HG03066 (cell line): ENCODE measurements at regions not wholly inside any gene's neighbourhood (a gene's known extent, or its start where the extent isn't known, plus 50 kb on each side); places are given as distances from the start of the nearest gene placed in this dataset.

Source experiments
- ATAC-seq: cut with Tn5 transposase; IDR thresholded peaks from one replicate; pipeline ENCODE4 v1.9.1; 2021; ENCODE audit warnings: low read depth; ENCODE audit not compliant: unreplicated experiment

DNA sequence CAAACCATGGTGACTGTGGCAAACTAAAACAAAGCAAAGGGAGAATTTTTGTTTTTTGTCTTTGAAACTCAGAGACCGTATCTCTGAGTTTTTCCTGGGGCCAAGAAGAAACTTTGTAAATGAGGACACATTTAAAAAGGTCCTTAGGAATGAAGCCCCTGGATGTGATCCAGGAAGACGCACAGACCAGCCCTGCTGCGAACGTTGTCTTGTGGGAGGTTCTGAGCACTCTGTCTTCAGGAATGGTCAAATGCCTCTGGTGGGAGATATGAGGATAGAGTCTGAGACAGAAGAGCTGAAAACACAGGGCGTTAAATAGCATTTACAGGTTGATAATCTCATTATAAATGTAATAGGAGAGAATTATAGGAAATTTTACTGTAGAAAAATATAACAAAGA lies 893.5 kb upstream of the KLHL29 start:
- ATAC-seq = no peak

DNA sequence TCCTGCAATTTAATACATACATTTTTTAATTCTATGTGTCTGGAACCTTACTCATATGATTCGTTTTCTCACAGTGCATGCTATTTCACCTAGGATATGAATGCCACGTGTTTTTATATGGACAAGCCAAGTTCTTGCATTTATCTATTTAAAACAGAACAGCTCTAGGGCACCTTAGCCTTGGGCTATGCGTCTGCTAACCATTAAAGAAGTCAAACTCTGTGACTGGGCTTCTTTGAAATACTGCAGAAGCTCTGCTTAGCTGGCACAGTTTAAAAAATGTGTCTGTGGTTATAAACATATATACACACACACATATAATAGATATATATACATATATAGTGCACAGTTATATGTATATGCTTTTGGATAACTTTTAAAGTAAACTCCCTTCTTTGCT lies 890.8 kb upstream of the KLHL29 start:
- no peak for ATAC-seq

DNA sequence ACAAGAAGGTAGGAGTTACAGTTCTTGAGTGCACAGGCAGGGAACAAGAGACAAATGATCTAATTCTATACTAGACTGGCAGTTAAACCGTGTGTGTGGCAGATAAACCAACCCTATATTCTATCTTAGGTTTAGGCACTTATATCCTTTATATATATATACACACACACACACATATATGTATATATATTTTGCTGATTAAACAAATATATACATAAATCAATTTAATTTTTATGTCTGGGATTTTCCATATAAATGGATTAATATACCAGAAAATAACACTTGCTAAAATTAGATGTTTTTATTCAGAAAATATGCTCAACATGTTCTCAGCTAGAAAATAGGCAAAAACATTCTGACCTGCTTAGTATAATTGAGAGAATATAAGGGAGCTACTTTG lies 887.9 kb upstream of the KLHL29 start:
- no peak for ATAC-seq

DNA sequence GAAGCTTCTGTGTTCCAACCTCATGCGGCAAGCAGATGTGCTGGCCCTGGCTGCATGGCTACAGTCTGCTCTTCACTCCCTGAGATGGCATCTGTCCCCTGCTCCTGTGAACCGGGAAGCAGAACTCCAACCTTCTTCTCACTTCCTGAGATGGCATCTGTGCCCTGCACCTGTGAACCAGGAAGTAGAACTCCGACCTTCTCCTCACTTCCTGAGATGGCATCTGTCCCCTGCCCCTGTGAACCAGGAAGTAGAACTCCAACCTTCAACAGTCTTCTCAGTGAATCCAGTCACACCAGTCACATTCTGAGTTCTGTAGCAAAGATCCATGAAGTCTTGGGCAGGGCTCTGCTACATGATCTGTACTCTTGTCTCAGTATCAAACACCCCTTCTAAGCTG lies 887.2 kb upstream of the KLHL29 start:
- ATAC-seq = no peak

DNA sequence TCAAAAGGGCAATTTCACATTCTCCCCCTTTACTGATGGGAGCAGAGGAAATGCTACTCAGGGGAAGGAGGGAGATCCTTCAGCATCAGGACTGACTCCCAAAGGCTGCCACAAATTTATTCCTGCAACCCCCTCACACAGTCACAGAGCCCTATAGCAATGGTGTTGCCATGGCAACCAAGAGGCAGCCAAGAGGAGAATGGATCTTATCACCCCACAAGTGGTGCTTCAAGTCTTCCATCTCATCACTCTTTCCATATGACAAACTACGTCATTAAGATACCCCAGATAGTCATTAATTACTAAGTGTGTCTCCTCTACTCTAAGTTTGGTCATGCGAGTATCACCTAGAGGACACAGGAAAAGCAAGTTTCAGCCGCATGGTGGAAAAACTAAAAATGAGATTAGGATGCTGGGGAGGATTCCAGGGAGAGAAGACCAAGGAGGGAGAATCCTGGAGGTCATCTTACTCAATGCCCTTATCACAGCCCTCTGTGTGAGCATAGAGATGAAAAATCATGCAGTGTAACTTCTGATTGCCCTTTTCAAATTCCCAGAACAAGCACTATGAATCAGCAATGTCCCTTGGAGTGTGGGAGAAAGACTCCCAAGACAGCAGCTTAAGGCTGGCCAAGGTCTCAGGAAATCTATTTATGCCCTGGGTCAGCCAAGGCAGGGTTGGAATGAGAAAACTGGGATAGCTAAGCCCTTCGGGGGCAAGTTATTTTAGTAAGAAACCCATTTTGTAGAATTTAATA lies 885.7 kb upstream of the KLHL29 start:
- no peak for ATAC-seq

DNA sequence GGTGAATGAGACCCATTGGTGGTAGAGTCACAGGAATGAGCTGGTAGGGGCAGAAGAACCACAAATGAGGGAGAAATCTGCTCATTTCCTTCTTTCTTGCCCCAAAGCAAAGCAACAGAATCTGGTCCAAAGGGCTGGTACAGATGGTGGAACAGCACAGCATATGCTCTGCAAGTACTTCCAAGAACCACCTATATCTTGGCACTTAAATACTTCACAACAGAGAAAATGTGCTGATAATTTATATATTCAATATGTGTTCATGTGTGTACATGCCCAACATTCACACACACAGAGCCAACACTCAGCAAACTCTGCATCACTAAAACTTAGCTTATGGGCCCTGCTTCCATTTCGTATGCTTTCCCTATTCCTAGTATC lies 884.4 kb upstream of the KLHL29 start:
- ATAC-seq = no peak

DNA sequence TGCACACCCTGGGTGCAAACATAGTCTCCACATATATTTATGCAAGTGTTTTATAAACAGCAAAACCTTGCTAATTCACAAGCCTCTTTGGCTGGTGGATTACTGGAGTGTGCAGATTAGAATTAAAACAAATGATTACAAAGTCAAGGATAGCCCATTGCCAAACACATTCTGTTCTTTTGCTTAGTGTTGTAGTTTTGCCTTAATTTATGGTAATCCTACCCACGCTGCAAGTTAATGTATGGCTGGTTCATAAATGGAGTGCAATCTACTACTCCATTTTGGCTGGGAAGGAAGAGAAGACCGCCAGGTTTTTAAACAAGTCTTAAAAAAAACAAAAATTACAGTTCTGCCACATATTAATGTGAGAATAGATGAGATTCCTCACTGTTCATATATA lies 883.1 kb upstream of the KLHL29 start:
- ATAC-seq = no peak

DNA sequence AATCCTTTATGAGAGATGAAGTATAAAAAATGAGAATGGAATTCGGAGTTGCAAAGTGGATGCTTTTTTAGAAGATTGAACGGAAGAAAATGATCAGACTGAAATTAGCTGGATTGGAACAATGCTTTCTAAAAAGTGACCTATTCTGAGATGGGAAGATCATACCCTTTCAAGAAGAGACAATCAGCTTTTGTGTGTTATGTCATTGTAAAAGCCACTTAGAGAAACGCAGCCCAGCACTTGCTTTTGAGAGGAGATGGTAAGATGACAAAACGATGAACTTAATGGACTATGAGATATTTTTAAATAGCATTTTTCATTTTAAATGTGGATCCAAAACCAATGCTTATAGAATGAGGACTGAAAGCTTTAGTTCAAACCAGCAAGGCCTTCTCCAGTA lies 871.4 kb upstream of the KLHL29 start:
- ATAC-seq = no peak

DNA sequence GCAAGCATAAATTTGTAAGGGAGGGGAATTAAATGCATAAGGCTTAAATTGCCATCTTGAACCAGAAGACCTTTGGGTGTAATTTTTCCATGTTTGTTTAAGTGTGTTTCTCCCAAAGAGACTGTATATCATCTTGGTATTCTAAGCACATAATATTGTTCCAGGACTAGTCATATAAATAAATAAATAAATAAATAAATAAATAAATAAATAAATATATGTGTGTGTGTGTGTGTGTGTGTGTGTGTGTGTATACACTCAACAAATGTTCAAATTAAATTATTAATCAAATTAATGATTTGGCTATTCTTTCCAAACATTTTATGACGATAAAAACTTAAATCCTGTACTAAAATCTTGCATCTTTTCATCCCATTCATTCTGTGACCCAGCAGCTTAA lies 867.8 kb upstream of the KLHL29 start:
- ATAC-seq = no peak

DNA sequence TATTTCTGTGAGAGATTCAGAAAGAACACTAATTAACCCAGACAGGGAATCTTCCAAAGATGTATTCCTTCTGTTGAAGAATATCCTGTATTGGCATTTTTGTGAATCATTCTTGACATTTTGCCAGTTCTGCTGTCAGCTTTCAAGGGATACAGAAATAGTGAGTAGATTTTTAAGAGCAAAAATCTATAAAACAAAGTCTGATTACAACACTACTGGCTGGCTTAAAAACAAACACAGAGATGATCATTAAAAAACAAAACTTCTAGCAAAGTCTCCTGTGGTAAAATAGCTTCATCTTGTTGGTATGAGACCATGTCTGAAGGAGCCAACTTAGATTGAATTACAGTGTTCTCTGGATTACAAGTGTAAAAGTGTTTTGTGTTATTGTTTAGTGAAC lies 866.3 kb upstream of the KLHL29 start:
- ATAC-seq = no peak

DNA sequence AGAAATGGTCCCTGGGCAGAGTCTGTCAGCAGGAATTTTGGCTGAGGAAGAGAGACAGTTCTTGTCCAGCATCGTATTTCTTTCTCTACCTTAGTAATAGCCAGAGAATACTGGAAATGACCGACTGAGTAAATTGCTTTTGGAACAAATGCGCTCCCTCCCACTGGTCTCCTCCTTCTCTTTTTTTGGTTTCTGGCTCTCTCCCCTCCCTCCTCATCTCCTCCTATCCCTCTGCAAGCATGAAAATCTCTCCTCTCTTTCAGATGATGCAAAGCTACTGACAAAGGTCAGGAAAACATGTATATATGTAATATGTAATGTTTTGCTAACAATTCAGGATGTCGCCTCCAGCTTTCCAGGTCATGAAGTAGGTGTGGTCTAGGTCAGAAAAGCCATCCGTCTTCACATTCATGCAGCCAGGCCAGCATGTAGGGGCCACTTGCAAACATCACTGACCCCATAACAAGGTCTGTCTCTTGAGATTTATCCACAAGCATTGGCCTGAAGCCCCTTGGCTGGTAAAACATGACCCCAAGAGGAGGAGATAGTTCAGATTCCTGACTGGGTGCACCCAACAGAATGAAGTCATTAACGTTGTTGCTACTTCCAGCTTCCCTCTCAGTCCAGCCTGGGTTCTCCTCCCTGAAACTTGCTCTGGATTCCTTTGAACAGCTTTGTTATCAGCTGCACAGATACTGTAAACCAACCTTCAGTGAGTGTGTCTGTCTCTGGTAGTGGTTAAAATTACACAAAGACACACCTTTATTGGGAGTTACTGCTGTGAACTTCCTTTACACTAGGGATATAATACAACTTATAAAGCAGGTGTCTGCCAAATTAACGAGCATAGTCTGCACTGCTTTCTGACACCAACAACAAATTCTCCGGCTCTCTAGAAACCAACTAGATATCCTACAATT lies 864.4 kb upstream of the KLHL29 start:
- ATAC-seq = no peak

DNA sequence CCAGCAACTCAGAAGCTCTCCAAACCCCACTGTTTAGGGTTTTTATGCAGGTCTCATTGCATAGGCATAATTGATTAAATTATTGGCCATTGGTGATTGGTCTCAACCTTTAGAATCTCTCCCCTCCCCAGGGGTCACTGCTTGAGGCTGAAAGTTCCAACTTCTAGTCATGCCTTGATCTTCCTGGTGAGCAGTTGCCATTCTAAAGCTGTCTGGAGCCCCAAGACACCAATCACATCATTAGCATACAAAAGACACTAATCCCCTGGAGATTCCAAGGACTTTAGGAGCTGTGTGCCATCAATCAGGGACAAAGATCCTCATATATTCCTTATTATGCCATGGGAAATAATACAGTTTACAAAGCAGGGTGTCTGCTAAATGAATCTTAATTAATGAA lies 863.4 kb upstream of the KLHL29 start:
- no peak for ATAC-seq

DNA sequence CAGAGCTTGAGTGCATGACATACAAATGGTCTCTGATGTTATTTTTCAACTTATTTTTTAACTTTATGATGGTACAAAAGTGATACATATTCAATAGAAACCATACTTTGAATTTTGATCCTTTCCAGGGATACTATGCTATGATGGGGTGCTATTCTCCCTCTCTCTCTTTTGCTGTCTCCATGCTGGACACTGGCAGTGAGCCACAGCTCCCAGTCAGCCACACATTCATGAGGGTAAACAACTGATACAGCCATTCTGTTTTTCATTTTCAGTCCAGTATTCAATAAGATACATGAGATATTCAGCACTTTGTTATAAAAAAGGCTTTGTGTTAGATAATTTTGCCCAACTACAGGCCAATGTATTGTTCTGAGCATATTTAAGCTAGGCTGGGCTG lies 859.3 kb upstream of the KLHL29 start:
- no peak for ATAC-seq

DNA sequence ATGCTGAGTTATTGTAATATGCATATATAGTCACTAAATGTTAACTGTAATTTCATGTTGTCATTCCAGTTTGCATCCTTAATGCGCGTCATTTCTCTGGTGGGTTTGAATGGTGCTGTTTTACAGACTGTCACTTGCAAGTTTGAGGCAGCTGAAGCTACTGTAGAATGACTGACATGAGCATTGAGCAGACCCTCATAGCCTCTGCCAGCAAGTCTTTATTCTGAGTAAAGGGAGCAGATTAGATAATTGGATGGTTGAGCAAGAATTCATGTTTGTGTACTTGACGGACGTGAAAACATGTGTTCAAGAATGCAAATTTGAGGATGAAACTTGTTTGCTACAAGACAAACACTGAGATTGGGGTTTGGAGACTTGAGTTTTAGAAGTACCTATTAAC lies 854.8 kb upstream of the KLHL29 start:
- ATAC-seq = no peak

DNA sequence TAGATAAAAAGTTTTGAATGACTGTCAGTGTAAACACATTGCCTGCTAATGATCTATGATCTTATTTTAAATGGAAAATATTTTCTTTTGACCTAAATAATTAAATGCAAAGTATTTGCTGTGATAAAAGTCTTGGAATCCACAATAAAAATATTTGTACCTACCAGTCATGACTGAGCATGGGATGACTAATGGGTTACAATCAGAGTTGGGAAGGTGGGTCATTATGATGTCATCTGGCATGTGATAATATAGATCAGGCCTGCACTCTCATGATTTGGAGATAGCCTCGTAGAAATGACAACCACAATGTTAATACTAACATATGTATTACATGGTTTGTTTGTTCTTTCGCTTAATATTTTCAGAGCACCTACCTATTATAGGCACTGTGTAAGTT lies 848.8 kb upstream of the KLHL29 start:
- no peak for ATAC-seq

DNA sequence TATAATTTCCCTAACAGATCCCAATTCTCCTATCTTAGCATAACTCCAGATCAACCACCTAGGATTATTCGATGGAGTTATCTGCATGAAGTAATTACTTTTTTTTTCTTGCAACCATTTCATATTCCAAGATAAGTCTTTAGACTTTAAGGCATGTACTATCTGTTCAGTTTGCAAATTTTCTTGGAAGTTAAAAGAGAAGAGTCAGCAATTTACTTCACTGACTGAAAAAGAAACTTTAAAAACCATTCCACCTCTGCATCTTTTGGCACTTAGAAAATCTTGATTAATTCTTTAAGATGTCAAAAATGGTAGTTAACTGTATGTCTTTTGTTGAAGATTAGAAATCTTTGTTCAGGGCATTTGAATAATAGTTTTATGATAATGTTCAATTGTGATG lies 830.5 kb upstream of the KLHL29 start:
- ATAC-seq = no peak

DNA sequence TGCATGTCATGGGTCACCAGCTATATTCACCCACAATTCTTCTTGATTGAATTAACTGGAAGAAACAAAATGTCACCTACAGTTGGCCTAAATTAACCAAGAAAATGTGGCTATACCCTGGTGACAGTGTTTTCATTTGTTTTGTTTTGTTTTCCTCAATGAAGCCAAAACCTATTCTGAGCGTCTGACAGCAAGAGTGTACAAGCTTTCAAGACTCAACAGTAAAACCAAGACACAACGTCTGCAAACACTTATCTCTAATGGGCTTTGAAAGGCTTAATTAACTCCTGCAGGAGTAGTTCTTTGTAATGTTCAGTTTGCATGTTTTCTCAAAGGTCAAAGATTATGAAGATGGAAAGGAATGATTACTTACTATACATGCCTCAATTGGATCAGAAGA lies 827.6 kb upstream of the KLHL29 start:
- no peak for ATAC-seq

DNA sequence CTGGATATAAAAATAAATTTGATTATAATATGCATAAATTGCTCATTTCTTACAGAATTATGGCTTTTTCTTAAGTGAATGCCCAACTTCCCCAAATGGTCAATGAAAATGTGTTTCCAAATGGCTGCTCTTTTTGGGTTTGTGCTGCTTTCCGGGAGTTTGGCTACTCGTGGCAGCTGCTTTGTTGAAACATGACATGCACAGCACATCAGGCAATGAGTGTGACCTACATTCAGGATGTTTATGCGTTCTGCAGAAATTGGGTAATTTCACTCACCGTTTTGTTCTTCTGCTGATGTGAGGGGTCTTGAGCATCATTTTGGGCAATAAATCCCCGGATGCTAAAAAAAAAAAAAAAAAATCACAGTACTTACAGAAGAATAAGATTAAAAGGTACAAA lies 825.0 kb upstream of the KLHL29 start:
- ATAC-seq = no peak

DNA sequence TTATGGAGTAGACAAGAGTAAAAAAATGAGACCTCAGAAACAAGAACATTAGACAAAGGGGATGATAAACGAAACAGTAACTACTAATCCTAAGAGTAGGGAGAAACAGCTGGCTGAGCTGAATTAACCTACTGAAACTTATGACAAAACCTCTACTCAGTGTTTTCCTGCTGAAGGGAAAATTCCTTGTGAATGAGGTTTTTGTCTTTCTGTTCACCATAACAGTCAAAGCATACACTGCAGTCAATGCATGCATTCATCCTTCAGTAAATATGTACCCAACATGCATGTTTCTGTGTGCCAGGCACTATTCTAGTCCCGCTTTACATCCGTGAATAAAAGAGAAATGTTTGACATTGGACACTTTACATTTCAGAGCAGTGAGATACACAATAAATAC lies 805.6 kb upstream of the KLHL29 start:
- no peak for ATAC-seq

DNA sequence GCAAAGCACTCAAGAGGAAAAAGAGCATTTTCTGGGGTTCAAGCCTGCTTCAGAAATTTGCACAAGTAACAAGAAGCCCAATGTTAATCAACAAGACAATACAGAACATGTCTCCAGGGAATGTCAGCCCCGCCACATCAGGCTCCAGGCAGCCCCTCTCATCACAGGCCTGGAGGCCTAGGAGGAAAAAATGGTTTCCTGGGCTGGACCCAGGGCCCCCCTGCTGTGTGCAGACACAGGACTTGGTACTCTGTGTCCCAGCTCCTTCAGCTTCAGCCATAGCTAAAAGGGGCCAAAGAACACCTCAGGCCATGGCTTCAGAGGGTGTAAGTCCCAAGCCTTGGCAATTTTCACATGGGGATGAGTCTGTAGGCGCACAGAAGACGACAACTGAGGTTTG lies 802.9 kb upstream of the KLHL29 start:
- ATAC-seq = no peak

DNA sequence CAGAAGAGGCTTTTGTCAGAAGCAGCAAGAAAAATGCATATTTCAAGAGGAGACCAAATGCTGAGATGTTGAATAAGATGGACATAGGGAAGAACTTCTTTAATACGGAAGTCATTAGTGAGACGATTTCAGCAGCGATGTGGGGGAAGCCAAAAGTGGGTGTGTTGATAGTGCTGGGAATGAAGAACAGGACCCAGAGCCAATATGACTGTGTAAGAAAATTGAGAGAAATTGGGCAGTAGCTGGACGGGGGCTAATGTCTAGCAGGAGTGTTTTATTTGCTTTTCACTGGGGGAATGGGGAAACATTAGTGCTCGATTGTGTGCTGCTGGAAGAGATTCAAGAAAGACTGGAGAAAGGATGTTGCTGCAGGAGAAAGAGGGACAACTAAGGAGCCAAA lies 788.7 kb upstream of the KLHL29 start:
- no peak for ATAC-seq

DNA sequence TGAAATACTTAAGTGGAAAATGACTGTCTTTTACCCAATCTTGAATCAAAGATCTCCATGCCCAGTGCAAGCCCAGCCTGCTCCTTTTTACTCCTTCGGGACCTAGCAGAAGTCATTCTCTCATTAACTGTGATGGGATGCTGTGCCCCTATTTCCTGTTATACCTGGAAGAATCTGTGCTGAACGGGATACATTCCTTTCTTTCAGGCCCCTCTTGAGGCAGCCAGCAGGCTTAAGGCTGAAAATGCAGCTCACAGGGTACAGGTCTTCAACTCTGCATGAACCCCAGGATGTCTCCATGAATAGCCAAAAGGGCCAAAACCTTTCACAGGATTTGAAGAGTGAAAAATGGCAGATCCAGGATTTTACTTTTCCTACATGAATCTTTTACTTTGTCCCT lies 784.8 kb upstream of the KLHL29 start:
- ATAC-seq = no peak
